ENCODE measurements at regions not wholly inside any gene's neighbourhood (a gene's known extent, or its start where the extent isn't known, plus 50 kb on each side); places are given as distances from the start of the nearest gene placed in this dataset.
A peak's percentile ranks its signal among the peaks of the same experiment; 100 is the strongest.

DNA sequence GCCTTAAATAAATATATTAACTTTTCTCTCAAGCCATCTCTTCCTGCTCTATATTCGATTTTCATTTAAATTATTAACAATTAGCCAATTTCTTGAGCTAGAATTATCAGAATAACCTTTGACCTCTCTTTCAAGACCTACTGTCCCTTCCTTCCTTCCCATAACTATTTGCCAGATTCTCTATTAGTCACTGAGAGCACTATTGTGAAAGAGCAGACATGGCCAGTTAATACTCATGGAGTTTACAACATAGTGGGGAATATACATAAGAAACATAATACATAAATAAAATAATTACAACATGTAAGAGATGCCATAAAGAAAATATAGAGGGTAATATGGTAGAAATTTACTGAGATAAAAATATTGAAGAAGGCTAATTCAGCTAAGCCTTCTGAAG is 72.1 kb upstream of the CHD1 start:
- H3K4me3 ChIP-seq (ENCODE audit: control insufficient read depth, low read depth, low read length) = no peak overlapping the region
- peak; percentile 84 for DNase-seq (ENCODE audit: low read depth)
- TF ChIP-seq, protein P1, sequence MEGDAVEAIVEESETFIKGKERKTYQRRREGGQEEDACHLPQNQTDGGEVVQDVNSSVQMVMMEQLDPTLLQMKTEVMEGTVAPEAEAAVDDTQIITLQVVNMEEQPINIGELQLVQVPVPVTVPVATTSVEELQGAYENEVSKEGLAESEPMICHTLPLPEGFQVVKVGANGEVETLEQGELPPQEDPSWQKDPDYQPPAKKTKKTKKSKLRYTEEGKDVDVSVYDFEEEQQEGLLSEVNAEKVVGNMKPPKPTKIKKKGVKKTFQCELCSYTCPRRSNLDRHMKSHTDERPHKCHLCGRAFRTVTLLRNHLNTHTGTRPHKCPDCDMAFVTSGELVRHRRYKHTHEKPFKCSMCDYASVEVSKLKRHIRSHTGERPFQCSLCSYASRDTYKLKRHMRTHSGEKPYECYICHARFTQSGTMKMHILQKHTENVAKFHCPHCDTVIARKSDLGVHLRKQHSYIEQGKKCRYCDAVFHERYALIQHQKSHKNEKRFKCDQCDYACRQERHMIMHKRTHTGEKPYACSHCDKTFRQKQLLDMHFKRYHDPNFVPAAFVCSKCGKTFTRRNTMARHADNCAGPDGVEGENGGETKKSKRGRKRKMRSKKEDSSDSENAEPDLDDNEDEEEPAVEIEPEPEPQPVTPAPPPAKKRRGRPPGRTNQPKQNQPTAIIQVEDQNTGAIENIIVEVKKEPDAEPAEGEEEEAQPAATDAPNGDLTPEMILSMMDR (conservative IDR thresholded peaks at IDR 0.05; ENCODE audit: control insufficient read depth, insufficient read depth, low read depth, low read length) = no peak

DNA sequence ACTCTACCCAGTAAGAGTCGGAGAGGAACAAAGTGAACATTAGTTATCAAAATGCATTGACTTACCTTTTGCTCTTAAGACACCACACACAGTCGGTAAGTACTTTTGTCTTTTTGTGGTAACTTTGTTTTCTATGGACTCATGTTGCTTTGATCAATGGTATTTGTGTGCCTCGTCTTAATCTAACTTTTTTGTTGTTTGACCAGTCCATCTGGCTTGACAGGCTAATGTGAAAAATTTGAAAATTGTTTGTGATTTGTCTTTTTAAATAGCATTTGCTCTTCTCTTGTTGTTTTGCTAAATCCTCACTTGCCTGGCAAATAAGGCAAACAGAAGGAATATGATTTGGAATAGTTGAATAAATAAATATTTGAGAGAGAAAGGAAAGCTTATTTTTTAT is 71.4 kb upstream of the CHD1 start:
- no peak for DNase-seq (ENCODE audit: low read depth)
- no peak overlapping the region for H3K4me3 ChIP-seq (ENCODE audit: control insufficient read depth, low read depth, low read length)
- TF ChIP-seq, protein P1 (conservative IDR thresholded peaks at IDR 0.05; ENCODE audit: control insufficient read depth, insufficient read depth, low read depth, low read length) = no peak

DNA sequence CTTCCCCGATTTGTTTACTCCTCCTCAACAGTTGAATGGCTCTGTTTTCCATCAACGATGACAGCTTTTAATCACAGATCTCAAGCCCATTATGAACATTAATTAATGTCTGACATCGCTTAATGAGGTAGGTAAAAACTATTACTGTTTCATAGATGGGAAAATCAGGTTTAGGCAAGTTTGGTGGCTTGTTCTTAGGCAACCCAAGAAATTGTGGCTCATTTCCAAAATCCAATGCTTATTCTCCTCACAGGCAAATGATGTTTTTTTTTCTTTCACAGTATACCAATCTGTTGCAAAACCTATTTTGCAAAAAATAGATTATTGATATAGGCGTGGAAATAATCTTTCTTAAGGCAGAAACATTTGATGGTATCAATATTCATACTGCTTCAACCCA is 70.8 kb upstream of the CHD1 start:
- TF ChIP-seq, protein P1 (conservative IDR thresholded peaks at IDR 0.05; ENCODE audit: control insufficient read depth, insufficient read depth, low read depth, low read length) = no peak
- peak; percentile 26 for DNase-seq (ENCODE audit: low read depth)
- no peak overlapping the region for H3K4me3 ChIP-seq (ENCODE audit: control insufficient read depth, low read depth, low read length)

DNA sequence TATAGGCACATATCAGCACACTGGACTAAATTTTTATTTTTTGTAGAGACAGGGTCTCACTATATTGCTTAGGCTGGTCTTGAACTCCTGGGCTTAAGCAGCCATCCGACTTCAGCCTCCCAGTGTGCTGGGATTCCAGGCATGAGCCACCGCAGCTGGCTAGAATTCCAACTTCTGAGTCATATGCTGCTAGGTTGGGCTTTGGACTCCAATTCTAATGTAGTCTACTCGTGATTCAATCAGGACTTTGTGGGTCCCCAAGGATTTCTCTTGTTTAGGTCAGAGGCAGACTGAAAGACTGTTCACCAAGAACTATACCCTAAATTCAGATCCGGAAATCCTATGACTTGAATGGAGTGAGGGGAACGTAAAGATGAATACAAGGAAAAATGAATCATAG is 68.2 kb upstream of the CHD1 start:
- no peak overlapping the region for H3K4me3 ChIP-seq (ENCODE audit: control insufficient read depth, low read depth, low read length)
- TF ChIP-seq, protein P1 (conservative IDR thresholded peaks at IDR 0.05; ENCODE audit: control insufficient read depth, insufficient read depth, low read depth, low read length) = no peak
- DNase-seq (ENCODE audit: low read depth) = peak; percentile 96

DNA sequence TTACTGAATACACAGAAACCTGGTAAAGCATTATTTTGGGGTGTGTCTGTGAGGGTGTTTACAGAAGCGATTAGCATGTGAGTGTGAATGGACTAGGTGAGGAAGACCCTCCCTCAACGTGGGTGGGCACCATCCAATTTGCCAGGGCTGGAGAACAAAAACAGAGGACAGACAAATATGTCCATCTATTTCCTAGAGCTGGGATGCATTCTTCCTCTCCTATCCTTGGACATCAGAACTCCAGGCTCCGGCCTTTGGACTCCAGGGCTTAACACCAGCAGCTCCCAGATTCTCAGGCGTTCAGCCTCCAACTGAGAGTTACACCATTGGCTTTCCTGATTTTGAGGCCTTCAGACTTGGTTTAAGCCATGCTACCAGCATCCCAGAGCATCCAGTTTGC is 65.8 kb upstream of the CHD1 start:
- TF ChIP-seq, protein P1 (conservative IDR thresholded peaks at IDR 0.05; ENCODE audit: control insufficient read depth, insufficient read depth, low read depth, low read length) = no peak
- DNase-seq (ENCODE audit: low read depth) = no peak
- H3K4me3 ChIP-seq (ENCODE audit: control insufficient read depth, low read depth, low read length) = no peak overlapping the region

DNA sequence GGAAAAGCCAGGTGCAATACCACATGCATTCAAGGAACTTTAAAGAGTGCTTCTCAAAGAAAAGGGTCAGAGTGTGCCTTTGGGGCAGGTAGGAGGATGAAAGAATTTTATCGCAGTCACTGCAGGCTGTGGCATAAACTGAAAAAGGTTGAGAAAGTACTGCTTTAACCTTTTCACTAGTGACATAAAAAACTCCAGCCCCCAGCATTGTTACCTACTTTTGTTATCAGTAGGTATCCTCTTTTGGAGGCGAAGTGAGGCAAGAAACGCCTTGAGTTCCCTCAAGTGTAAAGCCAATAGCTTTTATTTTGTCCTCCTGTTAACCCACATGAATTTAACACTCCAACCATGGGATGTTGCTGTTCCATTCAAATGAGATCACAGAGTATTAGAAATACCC is 64.7 kb upstream of the CHD1 start:
- TF ChIP-seq, protein P1 (conservative IDR thresholded peaks at IDR 0.05; ENCODE audit: control insufficient read depth, insufficient read depth, low read depth, low read length) = no peak
- no peak for DNase-seq (ENCODE audit: low read depth)
- H3K4me3 ChIP-seq (ENCODE audit: control insufficient read depth, low read depth, low read length) = no peak overlapping the region

DNA sequence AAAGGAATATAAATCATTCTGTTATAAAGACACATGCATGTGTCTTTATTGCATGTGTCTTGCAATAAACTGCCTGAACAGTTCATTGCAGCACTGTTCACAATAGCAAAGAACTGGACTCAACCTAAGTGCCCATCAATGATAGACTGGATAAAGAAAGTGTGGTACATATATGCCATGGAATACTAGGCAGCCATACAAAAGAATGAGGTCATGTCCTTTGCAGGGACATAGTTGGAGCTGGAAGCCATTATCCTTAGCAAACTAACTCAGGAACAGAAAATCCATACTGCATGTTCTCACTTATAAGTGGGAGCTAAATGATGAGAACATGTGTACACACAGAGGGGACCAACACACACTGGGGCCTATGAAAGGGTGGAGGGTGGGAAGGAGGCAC is 63.7 kb upstream of the CHD1 start:
- no peak for DNase-seq (ENCODE audit: low read depth)
- H3K4me3 ChIP-seq (ENCODE audit: control insufficient read depth, low read depth, low read length) = no peak overlapping the region
- TF ChIP-seq, protein P1 (conservative IDR thresholded peaks at IDR 0.05; ENCODE audit: control insufficient read depth, insufficient read depth, low read depth, low read length) = no peak

Measured in fibroblast of mammary gland (primary cell).